IMR-90 (cell line): ENCODE measurements at regions not wholly inside any gene's neighbourhood (a gene's known extent, or its start where the extent isn't known, plus 50 kb on each side); places are given as distances from the start of the nearest gene placed in this dataset.
A peak's percentile ranks its signal among the peaks of the same experiment; 100 is the strongest.

ENCODE experiments used
- ATAC-seq: fragments of 200-7000 bp; cut with Tn5 transposase; 2 replicates; pipeline ENCODE4 v1.9.1; 2020; ENCODE audit warnings: low read depth, mild to moderate bottlenecking, moderate library complexity
- BruUV-seq: library from RNA; stranded (reverse); fragments of 400-500 nt; replicated peaks from 2 replicates; lab custom pipeline; 2021; lab: Mats Ljungman, UMichigan
- CTCF ChIA-PET: fragments of 300-600 bp; formaldehyde crosslinking; extraction: SDS; loops from one replicate; lab custom pipeline; 2021; ENCODE audit warnings: antibody characterized with exemption; lab: Yijun Ruan, JAX
- POLR2A ChIA-PET: fragments of 300-600 bp; sonication (Branson Sonifier 250); formaldehyde crosslinking; loops from one replicate; lab custom pipeline; 2022; ENCODE audit warnings: antibody characterized with exemption; ENCODE audit not compliant: unreplicated experiment; lab: Charles Lee
- DNase-seq: peaks from one replicate; pipeline ENCODE4 v3.0.0; 2013
- H2AFZ ChIP-seq: replicated peaks from 2 replicates; pipeline ENCODE3; 2013; ENCODE audit warnings: low read length, mild to moderate bottlenecking; ENCODE audit not compliant: poor library complexity
- H2AK5ac ChIP-seq: 2 replicates; pipeline ENCODE4 v1.6.1; 2013; ENCODE audit warnings: low read depth, low read length, inconsistent platforms
- H2AK9ac ChIP-seq: replicated peaks from 2 replicates; pipeline ENCODE3; 2013; ENCODE audit warnings: mild to moderate bottlenecking, low read depth, low read length, moderate library complexity; ENCODE audit not compliant: poor library complexity
- H2BK120ac ChIP-seq: 2 replicates; pipeline ENCODE4 v1.6.1; 2013; ENCODE audit warnings: low read depth, low read length, inconsistent platforms
- H2BK15ac ChIP-seq: 3 replicates; pipeline ENCODE4 v1.6.1; 2013; ENCODE audit warnings: low read depth, low read length, inconsistent platforms
- H2BK20ac ChIP-seq: 2 replicates; pipeline ENCODE4 v1.6.1; 2013; ENCODE audit warnings: low read depth, mild to moderate bottlenecking, inconsistent platforms, low read length, moderate library complexity
- H2BK5ac ChIP-seq: 2 replicates; pipeline ENCODE4 v1.6.1; 2013; ENCODE audit warnings: mild to moderate bottlenecking, low read depth, low read length, inconsistent platforms; ENCODE audit not compliant: poor library complexity, severe bottlenecking
- H3K14ac ChIP-seq: replicated peaks from 2 replicates; pipeline ENCODE4 v1.6.1; 2013; ENCODE audit warnings: low read depth, low read length, inconsistent platforms
- H3K18ac ChIP-seq: 2 replicates; pipeline ENCODE4 v1.6.1; 2013; ENCODE audit warnings: low read depth, low read length, control low read depth
- H3K23ac ChIP-seq: 2 replicates; pipeline ENCODE4 v1.6.1; 2013; ENCODE audit warnings: low read depth, low read length, inconsistent platforms
- H3K27ac ChIP-seq: 2 replicates; pipeline ENCODE4 v1.5.1; 2013; ENCODE audit warnings: mild to moderate bottlenecking, control low read depth, low read length; ENCODE audit not compliant: insufficient read depth
- H3K27me3 ChIP-seq: 2 replicates; pipeline ENCODE4 v1.6.1; 2013; ENCODE audit warnings: low read length; ENCODE audit not compliant: control insufficient read depth, insufficient read depth
- H3K36me3 ChIP-seq: 2 replicates; pipeline ENCODE4 v1.6.1; 2013; ENCODE audit warnings: low read length, mixed read lengths; ENCODE audit not compliant: control insufficient read depth, insufficient read depth
- H3K4ac ChIP-seq: 2 replicates; pipeline ENCODE4 v1.6.1; 2013; ENCODE audit warnings: low read depth, low read length, inconsistent platforms
- H3K4me1 ChIP-seq: 2 replicates; pipeline ENCODE4 v1.6.1; 2013; ENCODE audit warnings: low read length, mixed read lengths; ENCODE audit not compliant: control insufficient read depth, insufficient read depth
- H3K4me2 ChIP-seq: 2 replicates; pipeline ENCODE4 v1.6.1; 2013; ENCODE audit warnings: low read depth, mild to moderate bottlenecking, control low read depth, low read length, moderate library complexity
- H3K4me3 ChIP-seq: 2 replicates; pipeline ENCODE4 v1.5.1; 2013; ENCODE audit warnings: low read depth, mild to moderate bottlenecking, control low read depth, low read length, moderate library complexity; ENCODE audit not compliant: insufficient read depth
- H3K56ac ChIP-seq: 2 replicates; pipeline ENCODE4 v1.6.1; 2013; ENCODE audit warnings: low read length, inconsistent platforms; ENCODE audit not compliant: insufficient read depth; ENCODE audit errors: extremely low read depth
- H3K79me1 ChIP-seq, 2 experiments: 2 replicates each; pipeline ENCODE4 v1.6.1; 2013; ENCODE audit warnings: low read length in 2 of 2, inconsistent platforms in 1 of 2, low read depth in 1 of 2
- H3K9ac ChIP-seq: 2 replicates; pipeline ENCODE4 v1.6.1; 2013; ENCODE audit warnings: low read depth, low read length, control low read depth
- H3K9me1 ChIP-seq: 2 replicates; pipeline ENCODE4 v1.6.1; 2013; ENCODE audit warnings: low read length, inconsistent platforms; ENCODE audit not compliant: insufficient read depth
- H3K9me3 ChIP-seq: 2 replicates; pipeline ENCODE4 v1.6.1; 2013; ENCODE audit warnings: low read length; ENCODE audit not compliant: control insufficient read depth, insufficient read depth
- H4K20me1 ChIP-seq: 2 replicates; pipeline ENCODE4 v1.6.1; 2013; ENCODE audit warnings: low read length, inconsistent platforms; ENCODE audit not compliant: insufficient read depth
- H4K5ac ChIP-seq: 2 replicates; pipeline ENCODE4 v1.6.1; 2013; ENCODE audit warnings: mild to moderate bottlenecking, low read depth, low read length, control low read depth
- H4K8ac ChIP-seq, 2 experiments: 2 replicates each; pipeline ENCODE4 v1.6.1; 2013; ENCODE audit warnings: low read depth in 2 of 2, low read length in 2 of 2, control low read depth in 1 of 2, inconsistent platforms in 1 of 2
- H4K91ac ChIP-seq: 2 replicates; pipeline ENCODE4 v1.6.1; 2013; ENCODE audit warnings: low read depth, low read length, inconsistent platforms; ENCODE audit not compliant: insufficient read depth
- CEBPB ChIP-seq: IDR thresholded peaks from 2 replicates; pipeline ENCODE4 v1.6.1; 2012; ENCODE audit warnings: low read depth, low read length, improper control_type of control experiment
- CHD1 ChIP-seq: IDR thresholded peaks from 2 replicates; pipeline ENCODE4 v1.6.1; 2012; ENCODE audit warnings: low read depth, low read length, improper control_type of control experiment
- MAFK ChIP-seq: IDR thresholded peaks from 2 replicates; pipeline ENCODE4 v1.6.1; 2012; ENCODE audit warnings: low read depth, low read length, improper control_type of control experiment
- POLR2A ChIP-seq: IDR thresholded peaks from 2 replicates; pipeline ENCODE4 v1.6.1; 2012; ENCODE audit warnings: mild to moderate bottlenecking, low read depth, low read length
- RAD21 ChIP-seq: IDR thresholded peaks from 2 replicates; pipeline ENCODE4 v1.6.1; 2012; ENCODE audit warnings: low read length, improper control_type of control experiment
- RFX5 ChIP-seq: IDR thresholded peaks from 2 replicates; pipeline ENCODE4 v1.8.0; 2012; ENCODE audit warnings: low read depth, mild to moderate bottlenecking, low read length, moderate library complexity
- SMC3 ChIP-seq: fragments of 150-350 bp; IDR thresholded peaks from 2 replicates; pipeline ENCODE4 v1.6.1; 2016; ENCODE audit warnings: low read depth, mild to moderate bottlenecking, antibody characterized with exemption, low read length, moderate library complexity
- WGBS, 2 experiments: methylation state at CpG; one replicate each; pipeline versions ENCODE4 v1.1.5 to v1.1.7; 2013; ENCODE audit warnings: missing lambda C conversion rate in 2 of 2; ENCODE audit not compliant: insufficient read length in 1 of 2; ENCODE audit errors: extremely low coverage in 2 of 2; 5-methylcytosine and 5-hydroxymethylcytosine counted together
- dilution Hi-C: fragments of 300-500 bp; cut with HindIII; formaldehyde crosslinking; loops from one replicate; pipeline ENCODE4 v1.14.3; 2018; ENCODE audit warnings: low sequenced_read_pairs; ENCODE audit not compliant: unreplicated experiment
- in situ Hi-C: fragments of 300-500 bp; cut with MboI; formaldehyde crosslinking; loops from 3 replicates; pipeline ENCODE4 v1.14.3; 2019; ENCODE audit warnings: low sequenced_read_pairs, inconsistent platforms, mixed read lengths
- intact Hi-C: fragments of 100-400 bp; cut with micrococcal nuclease; formaldehyde crosslinking; loops from 2 replicates; pipeline ENCODE4 v1.10.0; 2022
- TF ChIP-seq, protein P1 (sequence below): conservative IDR thresholded peaks from 2 replicates; pipeline ENCODE4 v1.5.1; 2012; ENCODE audit warnings: mild to moderate bottlenecking, low read depth, low read length, improper control_type of control experiment
- TF ChIP-seq, protein P2 (sequence below): fragments of 150-350 bp; IDR thresholded peaks from 2 replicates; pipeline ENCODE4 v1.6.1; 2017; ENCODE audit warnings: mild to moderate bottlenecking, antibody characterized with exemption, low read length, low read depth

DNA sequence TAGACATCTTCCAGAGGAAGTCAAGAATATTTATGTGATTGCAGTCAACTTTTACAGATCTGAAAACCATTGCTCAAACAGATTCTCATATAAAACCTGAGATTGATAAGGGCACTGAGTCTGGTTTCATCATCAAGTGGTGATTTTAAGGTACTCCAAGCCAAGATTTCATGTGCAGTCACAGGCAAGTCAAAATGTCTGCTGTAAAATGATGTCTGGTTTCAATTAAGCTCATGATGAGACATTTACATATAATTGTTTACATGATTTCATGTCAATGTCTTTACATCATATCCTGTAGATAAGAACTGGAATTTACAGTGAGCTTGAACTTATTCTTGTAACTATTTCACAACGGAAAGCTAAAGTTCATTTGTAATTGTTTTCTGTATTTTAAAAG, 1215.5 kb downstream of the ROBO2 start:
- peak overlapping the region; percentile 27; the same call in 1 of the 2 replicates for H3K56ac ChIP-seq
- H3K18ac ChIP-seq = peak overlapping the region; percentile 54; the same call in 1 of the 2 replicates
- H3K9me3 ChIP-seq = no peaks in the 10 kb centered on the region
- no TSS peak for BruUV-seq
- H3K79me1 ChIP-seq = no peaks in the 10 kb centered on the region
- H3K14ac ChIP-seq = peak overlapping the region; percentile 45; the same call in 1 of the 2 replicates
- POLR2A ChIA-PET = no interaction called here
- H2BK120ac ChIP-seq = peak overlapping the region; percentile 93
- no peak overlapping the region for H3K4me3 ChIP-seq
- dilution Hi-C loops (no loop called here), intact Hi-C loops (loop anchor here (5.0 kb wide), 1 partner anchor 143 kb away; no protein-coding TSS in a partner anchor), in situ Hi-C loops (loop anchor here (25.0 kb wide), 1 partner anchor 782 kb away; no protein-coding TSS in a partner anchor)
- peak; percentile 88 for TF ChIP-seq CEBPB
- TF ChIP-seq RAD21 = no peak
- TF ChIP-seq CHD1 = no peak
- no peak for TF ChIP-seq RFX5
- TF ChIP-seq SMC3 = no peak
- no peak for TF ChIP-seq POLR2A
- TF ChIP-seq MAFK = no peak
- TF ChIP-seq, protein P1, sequence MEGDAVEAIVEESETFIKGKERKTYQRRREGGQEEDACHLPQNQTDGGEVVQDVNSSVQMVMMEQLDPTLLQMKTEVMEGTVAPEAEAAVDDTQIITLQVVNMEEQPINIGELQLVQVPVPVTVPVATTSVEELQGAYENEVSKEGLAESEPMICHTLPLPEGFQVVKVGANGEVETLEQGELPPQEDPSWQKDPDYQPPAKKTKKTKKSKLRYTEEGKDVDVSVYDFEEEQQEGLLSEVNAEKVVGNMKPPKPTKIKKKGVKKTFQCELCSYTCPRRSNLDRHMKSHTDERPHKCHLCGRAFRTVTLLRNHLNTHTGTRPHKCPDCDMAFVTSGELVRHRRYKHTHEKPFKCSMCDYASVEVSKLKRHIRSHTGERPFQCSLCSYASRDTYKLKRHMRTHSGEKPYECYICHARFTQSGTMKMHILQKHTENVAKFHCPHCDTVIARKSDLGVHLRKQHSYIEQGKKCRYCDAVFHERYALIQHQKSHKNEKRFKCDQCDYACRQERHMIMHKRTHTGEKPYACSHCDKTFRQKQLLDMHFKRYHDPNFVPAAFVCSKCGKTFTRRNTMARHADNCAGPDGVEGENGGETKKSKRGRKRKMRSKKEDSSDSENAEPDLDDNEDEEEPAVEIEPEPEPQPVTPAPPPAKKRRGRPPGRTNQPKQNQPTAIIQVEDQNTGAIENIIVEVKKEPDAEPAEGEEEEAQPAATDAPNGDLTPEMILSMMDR = no peak
- TF ChIP-seq, protein P2, sequence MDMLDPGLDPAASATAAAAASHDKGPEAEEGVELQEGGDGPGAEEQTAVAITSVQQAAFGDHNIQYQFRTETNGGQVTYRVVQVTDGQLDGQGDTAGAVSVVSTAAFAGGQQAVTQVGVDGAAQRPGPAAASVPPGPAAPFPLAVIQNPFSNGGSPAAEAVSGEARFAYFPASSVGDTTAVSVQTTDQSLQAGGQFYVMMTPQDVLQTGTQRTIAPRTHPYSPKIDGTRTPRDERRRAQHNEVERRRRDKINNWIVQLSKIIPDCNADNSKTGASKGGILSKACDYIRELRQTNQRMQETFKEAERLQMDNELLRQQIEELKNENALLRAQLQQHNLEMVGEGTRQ = no peak
- ATAC-seq = no peak
- H2AK5ac ChIP-seq = no peak overlapping the region
- H2AK9ac ChIP-seq = no peak overlapping the region
- H3K4me2 ChIP-seq = no peak overlapping the region
- H3K9me1 ChIP-seq = no peaks in the 10 kb centered on the region
- peak overlapping the region; percentile 1; the same call in 1 of the 2 replicates for H3K27ac ChIP-seq
- no peaks in the 10 kb centered on the region for H4K20me1 ChIP-seq
- peak overlapping the region; percentile 68; the same call in 1 of the 2 replicates for H3K4ac ChIP-seq
- no peak overlapping the region for H2AFZ ChIP-seq
- DNase-seq = peak; percentile 95
- no peaks in the 10 kb centered on the region; the same call in none of the 2 replicates for H3K4me1 ChIP-seq
- H3K9ac ChIP-seq = no peak overlapping the region
- no peaks in the 10 kb centered on the region for H3K36me3 ChIP-seq
- no peak overlapping the region for H2BK15ac ChIP-seq
- H4K5ac ChIP-seq = no peak overlapping the region
- peak overlapping the region; percentile 74 for H2BK5ac ChIP-seq
- H4K91ac ChIP-seq = peak overlapping the region; percentile 58
- H2BK20ac ChIP-seq = peak overlapping the region; percentile 94
- no peaks in the 10 kb centered on the region for H3K27me3 ChIP-seq
- H3K23ac ChIP-seq = peak overlapping the region; percentile 68; the same call in 1 of the 2 replicates
- CTCF ChIA-PET = no interaction called here
- peak overlapping the region in 1 of 2 experiments; percentile 35; a peak in 1 of 4 replicates for H4K8ac ChIP-seq
- WGBS, 2 experiments = no CpG with 5 or more reads among the region's 1 CpG
